Lower leg skin (tissue), 3 donors: ENCODE measurements at regions not wholly inside any gene's neighbourhood (a gene's known extent, or its start where the extent isn't known, plus 50 kb on each side); places are given as distances from the start of the nearest gene placed in this dataset.

Source experiments
- CTCF ChIP-seq, 3 donors: fragments of 450-650 bp; IDR thresholded peaks; one replicate each; pipeline ENCODE4 v1.5.1; 2016; ENCODE audit warnings: antibody characterized with exemption in 3 of 3, mild to moderate bottlenecking in 3 of 3, moderate library complexity in 2 of 3
- POLR2A ChIP-seq, 2 donors: fragments of 450-650 bp; IDR thresholded peaks; one replicate each; pipeline ENCODE4 v1.6.1; 2016 to 2017; ENCODE audit warnings: antibody characterized with exemption in 2 of 2, mild to moderate bottlenecking in 1 of 2, moderate library complexity in 1 of 2

DNA sequence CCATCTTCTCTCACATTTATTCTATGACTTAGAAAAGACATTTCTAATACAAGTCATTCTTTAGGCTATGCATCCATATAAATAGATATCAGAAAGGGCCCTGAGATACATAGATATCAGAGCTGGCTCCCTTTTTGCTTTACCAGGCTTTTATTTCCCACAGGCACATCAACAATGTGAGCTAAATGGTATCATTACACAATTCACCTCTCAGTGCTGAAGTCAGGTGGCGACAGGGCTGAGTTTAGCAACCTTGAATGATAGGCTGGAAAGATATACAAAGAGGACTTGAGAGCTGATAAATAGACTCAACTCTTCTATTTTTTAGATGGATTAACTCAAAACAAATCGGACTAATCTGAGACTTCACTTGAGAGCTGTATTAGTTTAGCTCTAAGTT lies 189.2 kb upstream of the COL1A2 start:
- TF ChIP-seq POLR2A (IDR thresholded peaks at IDR 0.05) (no peak), CTCF (IDR thresholded peaks at IDR 0.05) (no peak)
